ENCODE measurements at regions not wholly inside any gene's neighbourhood (a gene's known extent, or its start where the extent isn't known, plus 50 kb on each side); places are given as distances from the start of the nearest gene placed in this dataset.
"Not testable (repeated sequence)": the region's sequence is repeated elsewhere in the genome, so short reads cannot be mapped to it uniquely, and the experiment has no call there.

GRCh38 chr10:124204726-124205125 lies 111.3 kb upstream of the CHST15 start:
- no peak overlapping the region for H3K4me3 ChIP-seq

GRCh38 chr10:124200011-124200410 lies 106.6 kb upstream of the CHST15 start:
- no peak overlapping the region for H3K27ac ChIP-seq

More at GRCh38 chr10:124204726-124205125, 111.3 kb upstream of the CHST15 start:
- H3K27ac ChIP-seq, result no peak overlapping the region

DNA sequence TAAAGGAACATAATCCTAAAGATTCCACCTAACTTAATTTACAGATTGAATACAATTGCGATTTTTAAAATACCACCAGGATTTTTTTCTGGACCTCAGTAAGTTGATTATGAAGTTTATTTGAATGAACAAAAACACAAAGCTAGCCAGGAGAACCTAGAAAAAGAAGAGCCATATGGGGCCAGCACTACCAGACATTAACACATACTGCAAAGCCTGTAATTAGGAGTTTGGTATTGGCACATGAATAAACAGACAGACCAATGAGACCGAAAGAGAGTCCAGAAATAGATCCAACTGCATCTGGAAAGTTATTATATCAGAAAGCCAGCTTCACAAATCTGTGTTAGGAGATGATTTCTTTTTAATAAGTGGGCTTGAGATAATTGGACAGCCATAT lies 105.5 kb upstream of the CHST15 start:
- no peak overlapping the region for H3K27ac ChIP-seq
- no peak overlapping the region for H3K4me3 ChIP-seq

More at GRCh38 chr10:124200011-124200410, 106.6 kb upstream of the CHST15 start:
- no peak overlapping the region for H3K4me3 ChIP-seq

GRCh38 chr10:124198125-124198501 lies 104.7 kb upstream of the CHST15 start:
- Histone ChIP-seq H3K27ac (peak overlapping the region in 12 of 21 experiments; percentile 7 to 76 (median 42)), H3K4me3 (no peak overlapping the region)

DNA sequence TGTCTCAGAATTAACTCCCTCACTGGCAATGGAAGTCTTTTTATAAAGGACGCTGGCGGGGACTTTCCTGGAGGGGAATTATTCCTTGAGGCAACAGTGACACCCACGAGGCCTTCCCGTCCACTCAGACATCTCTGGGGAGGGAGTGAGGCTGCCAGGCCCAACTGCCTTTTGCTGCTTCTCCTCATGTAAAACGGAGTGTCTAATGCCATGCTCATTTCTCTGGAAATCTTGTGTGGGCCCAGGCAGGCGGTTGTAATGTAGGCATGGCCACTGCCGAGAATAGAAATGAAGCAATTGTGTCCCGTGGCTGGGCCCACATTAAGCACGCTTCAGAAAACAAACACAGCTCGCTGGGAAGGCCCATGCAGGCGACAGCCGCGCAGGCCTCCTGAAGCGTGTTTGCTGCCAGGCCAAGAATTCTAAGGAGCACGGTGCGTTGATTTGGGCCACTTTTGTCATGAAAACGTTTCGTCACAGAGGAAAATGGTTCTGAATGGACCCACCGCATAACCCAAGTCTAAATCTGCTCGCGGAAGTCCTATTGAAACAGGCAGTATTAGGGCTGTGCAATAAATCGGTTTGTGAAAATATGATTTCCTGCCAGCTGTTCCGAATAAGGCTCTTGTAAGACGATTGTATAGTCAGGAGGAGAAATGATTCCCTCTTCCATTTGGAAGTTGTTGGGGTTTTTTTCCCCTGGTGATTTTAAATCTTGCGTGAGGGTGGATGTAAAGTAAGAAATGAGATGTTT lies 104.2 kb upstream of the CHST15 start:
- Histone ChIP-seq H3K4me3 (no peak overlapping the region), H3K27ac (peak overlapping the region in 14 of 21 experiments; percentile 1 to 76 (median 42))

GRCh38 chr10:124196659-124197058 lies 103.3 kb upstream of the CHST15 start:
- H3K4me3 ChIP-seq, result no peak overlapping the region
- H3K27ac ChIP-seq, result peak overlapping the region in 12 of 21 experiments; percentile 1 to 76 (median 50)

DNA sequence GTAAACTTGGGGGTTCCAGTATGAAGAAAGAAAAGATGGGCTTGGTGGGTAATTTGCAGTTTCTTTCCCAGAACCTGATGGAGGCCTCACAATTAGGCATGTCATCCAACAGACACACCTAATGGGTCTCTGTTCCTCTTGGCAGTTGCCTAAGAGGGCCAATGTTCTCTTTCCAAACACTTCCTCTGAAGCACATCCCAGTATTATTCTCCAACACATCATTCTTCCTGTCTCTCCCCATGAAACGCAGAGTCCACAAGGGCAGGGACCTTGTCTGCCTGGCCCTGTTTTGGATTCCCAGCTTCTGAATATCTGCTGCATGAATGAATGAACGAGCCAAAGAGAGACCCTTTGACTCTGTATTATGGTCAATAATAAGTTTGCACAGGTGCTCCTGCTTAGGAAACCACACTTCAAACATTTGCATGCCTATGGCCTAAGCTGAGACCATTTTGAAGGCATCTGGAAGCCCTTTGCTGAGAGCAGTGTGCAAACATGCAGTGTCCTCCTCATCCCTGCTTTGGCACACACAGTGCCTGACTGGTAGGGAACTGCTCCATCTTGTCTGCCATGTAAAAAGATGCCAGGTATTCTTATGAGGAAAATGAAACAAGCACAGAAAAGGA lies 100.9 kb upstream of the CHST15 start:
- Histone ChIP-seq H3K27ac (no peak overlapping the region), H3K4me3 (no peak overlapping the region)

GRCh38 chr10:124193309-124193696 lies 99.9 kb upstream of the CHST15 start:
- no peak overlapping the region for H3K4me3 ChIP-seq

GRCh38 chr10:124192664-124193308 lies 99.4 kb upstream of the CHST15 start:
- H3K4me3 ChIP-seq, H3K27ac ChIP-seq: not testable (repeated sequence)

More at GRCh38 chr10:124193309-124193696, 99.9 kb upstream of the CHST15 start:
- H3K27ac ChIP-seq, result no peak overlapping the region

DNA sequence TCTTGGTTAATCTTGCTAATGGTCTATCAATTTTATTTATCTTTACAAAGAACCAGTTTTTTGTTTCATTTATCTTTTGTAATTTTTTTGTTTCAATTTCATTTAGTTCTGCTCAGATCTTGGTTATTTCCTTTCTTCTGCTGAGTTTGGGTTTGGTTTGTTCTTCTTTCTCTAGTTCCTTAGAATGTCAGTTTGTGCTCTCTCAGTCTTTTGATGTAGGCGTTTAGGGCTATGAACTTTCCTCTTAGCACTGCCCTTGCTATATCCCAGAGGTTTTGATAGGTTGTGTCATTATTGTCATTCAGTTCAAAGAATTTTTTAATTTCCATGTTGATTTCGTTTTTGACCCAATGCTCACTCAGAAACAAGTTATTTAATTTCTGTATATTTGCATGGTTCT lies 97.1 kb upstream of the CHST15 start:
- H3K4me3 ChIP-seq, H3K27ac ChIP-seq: not testable (repeated sequence)

DNA sequence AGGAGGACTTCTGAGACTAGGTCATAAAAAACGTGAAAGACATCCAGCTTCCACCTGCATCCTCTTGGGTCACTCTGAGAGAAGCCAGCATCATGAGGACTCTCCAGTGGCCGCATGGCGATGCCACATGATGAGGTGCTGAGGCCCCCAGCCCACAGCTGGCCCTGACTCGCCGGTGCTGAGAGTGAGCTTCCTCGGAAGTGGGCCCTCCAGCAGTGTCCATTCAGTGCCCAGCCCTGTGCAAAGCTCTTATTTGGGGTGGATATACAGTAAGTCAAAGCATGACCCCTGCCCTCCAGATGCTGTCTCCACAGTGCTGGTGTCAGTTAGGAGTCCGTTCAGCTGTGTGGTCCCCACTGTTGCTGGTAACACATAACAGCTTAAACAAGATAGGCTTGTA lies 93.6 kb upstream of the CHST15 start:
- Histone ChIP-seq H3K4me3 (no peak overlapping the region), H3K27ac (no peak overlapping the region)

DNA sequence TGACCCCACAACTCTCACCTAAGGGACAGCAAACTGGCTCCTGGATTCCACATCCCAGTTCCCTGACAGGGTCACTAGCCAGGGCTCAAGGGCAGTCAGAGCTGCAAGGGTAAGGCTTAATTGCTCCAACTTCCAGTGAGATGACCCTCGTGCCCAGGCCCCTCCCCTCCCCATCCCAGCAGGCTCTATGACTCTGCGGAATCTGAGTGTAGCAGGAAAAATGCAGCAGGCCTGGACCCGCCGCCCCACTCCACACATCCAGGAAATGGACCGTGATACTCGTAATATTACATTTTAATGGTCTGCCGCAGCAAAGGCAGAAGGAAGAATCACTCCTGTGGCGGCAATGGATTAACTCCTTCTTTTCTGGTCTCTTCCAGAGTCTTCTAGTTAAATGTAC lies 91.7 kb upstream of the CHST15 start:
- Histone ChIP-seq H3K27ac (no peak overlapping the region), H3K4me3 (no peak overlapping the region)

DNA sequence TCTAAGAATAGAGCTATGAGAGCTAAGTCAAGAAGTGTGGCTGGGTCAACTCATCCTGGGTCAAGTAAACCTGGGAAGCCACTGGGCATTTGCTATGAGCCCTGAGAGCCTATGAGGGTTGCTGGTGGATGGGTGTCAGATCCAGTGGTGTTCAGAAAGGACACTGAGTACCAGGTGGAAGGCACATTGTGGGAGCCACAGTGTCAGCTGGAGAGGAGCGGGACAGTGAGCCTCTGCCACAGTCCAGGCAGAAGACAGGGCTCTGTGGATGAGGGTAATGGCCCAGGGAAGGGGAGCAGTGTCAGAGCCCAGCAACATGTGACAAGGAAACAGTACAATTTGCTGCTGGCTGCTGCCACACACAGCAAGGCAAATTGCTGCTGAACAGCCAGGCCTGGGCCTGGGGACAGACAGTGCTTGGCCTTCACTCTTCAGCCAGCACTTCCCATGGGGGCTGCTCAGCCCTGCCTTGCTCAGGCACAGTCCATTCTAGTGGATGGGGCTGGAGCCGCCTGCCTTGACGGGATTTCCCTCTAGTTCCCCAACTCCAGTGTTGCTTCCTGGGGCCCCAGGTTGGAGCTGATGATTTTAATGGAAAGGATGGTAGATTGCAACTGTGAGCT lies 90.9 kb upstream of the CHST15 start:
- H3K27ac ChIP-seq, result no peak overlapping the region
- H3K4me3 ChIP-seq, result no peak overlapping the region

DNA sequence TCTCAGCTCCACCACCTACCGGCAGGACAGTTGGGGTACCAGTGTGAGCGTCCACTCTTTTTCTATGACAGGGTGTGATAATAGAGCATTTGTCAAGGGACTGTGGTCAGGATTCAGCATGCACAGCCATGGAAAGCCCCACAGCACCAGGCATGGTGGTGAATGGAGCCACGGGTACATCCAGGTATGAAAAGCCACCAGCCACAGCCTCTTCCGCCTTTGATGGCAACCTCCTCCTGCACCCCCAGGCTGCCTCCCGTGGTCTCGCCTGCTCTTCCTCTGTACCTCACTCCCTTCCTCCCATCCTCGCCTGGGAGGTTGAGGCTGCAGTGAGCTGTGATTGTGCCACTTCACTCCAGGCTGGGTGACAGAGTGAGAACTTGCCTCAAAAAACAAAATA lies 90.2 kb upstream of the CHST15 start:
- no peak overlapping the region for H3K27ac ChIP-seq

GRCh38 chr10:124182088-124182541 lies 88.7 kb upstream of the CHST15 start:
- Histone ChIP-seq H3K27ac (no peak overlapping the region), H3K4me3 (no peak overlapping the region)

More for the DNA sequence above, 90.2 kb upstream of the CHST15 start:
- no peak overlapping the region for H3K4me3 ChIP-seq

GRCh38 chr10:124181656-124182055 lies 88.3 kb upstream of the CHST15 start:
- Histone ChIP-seq H3K27ac (no peak overlapping the region), H3K4me3 (no peak overlapping the region)

DNA sequence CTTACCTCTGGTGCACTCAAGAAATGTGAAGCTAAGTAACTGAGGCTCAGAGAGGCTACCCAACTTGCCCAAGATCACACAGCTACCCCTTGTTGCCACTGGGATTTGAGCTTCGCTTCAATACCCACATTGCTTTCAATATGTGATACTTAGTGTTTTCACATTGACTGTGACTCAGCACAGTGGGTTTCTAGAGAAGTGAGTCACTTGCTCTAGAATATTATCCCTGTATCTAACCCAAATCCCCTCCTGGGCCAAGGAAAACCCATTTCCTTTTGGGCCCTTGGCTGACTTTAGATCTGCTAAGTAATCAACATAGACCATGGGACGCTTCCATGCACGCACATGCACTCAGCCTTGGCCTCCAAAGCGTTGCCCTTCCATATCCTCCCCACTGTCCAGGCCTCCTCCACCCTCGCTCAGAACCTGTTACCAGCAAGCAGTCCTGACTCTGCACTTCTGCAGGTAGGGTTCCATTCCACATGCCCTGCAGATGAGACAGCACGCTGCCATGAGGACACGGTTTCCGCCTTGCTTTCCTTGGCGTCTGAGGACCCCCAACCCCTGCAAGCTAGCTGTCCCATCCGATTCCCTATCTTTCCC lies 87.7 kb upstream of the CHST15 start:
- no peak overlapping the region for H3K27ac ChIP-seq

DNA sequence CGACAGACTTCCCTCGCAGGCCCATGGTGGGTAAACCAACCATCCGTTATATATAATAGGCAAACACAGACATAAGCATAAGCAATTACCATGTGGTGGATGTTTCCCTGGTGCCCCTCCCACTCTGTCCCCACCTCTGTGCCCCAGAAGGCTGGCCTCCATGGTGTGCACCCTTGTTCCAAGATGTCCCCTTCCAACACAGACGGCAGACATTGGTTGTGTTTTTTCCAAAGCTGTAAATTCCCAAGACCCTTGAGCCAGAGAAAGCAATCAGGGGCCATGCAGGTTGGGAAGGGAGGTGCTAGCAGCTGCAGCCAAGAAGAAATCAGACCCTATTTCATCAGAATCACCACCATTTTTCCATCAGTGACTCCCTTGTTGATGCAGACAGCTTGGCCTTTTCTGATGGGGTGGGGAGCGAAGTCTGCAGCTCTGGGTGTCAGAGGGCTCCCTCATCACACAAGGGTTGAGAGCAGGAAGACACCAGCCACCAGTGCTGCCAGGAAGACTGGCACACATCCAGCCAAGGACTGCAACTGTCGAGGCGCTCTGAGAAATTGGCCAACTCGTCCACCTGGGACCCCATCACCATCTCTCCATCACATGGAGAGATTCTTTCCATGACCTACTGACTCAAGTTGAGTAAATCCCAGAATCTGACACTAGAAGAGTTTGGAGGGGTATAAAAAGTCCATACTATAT lies 86.8 kb upstream of the CHST15 start:
- H3K27ac ChIP-seq, result no peak overlapping the region
- no peak overlapping the region for H3K4me3 ChIP-seq

More for the DNA sequence above, 87.7 kb upstream of the CHST15 start:
- H3K4me3 ChIP-seq, result no peak overlapping the region

- H3K27ac ChIP-seq, result no peak overlapping the region
- H3K4me3 ChIP-seq, result no peak overlapping the region
Observed at GRCh38 chr10:124179308-124180043, 86.1 kb upstream of the CHST15 start.
